ENCODE measurements at regions not wholly inside any gene's neighbourhood (a gene's known extent, or its start where the extent isn't known, plus 50 kb on each side); places are given as distances from the start of the nearest gene placed in this dataset.

DNA sequence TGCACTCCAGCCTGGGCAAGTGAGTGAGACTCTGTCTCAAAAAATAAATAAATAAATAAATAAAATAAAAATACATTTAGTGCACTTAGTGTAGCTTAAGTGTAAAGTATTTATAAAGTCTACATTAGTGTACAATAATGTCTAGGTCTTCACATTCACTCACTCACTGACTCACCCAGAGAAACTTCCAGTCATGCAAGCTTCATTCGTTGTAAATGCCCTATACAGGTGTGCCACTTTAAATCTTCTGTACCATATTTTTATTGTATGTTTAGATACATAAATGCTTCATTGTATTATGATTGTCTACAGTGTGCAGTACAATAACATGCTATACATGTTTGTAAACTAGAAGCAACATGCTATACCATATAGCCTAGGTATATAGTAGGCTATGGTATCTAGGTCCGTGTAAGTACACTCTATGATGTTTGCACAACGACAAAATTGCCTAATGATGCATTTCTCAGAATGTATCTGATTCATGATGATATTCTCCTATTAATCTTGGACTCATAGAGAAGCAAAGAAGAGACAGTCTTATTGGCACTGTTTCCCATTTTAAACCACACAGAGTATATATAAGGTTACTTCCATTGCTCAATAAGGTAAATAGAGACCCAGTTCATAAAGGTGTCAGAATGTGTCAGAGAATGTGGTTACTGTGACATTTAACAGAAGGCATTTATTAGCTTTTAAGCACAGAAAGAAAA lies 1314.9 kb downstream of the CDH11 start:
- H3K4me3 ChIP-seq (ENCODE audit: low read depth, low read length): no peak overlapping the region
- TF ChIP-seq, protein P1, sequence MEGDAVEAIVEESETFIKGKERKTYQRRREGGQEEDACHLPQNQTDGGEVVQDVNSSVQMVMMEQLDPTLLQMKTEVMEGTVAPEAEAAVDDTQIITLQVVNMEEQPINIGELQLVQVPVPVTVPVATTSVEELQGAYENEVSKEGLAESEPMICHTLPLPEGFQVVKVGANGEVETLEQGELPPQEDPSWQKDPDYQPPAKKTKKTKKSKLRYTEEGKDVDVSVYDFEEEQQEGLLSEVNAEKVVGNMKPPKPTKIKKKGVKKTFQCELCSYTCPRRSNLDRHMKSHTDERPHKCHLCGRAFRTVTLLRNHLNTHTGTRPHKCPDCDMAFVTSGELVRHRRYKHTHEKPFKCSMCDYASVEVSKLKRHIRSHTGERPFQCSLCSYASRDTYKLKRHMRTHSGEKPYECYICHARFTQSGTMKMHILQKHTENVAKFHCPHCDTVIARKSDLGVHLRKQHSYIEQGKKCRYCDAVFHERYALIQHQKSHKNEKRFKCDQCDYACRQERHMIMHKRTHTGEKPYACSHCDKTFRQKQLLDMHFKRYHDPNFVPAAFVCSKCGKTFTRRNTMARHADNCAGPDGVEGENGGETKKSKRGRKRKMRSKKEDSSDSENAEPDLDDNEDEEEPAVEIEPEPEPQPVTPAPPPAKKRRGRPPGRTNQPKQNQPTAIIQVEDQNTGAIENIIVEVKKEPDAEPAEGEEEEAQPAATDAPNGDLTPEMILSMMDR (IDR thresholded peaks at IDR 0.05; ENCODE audit: borderline replicate concordance, insufficient read depth, low read depth, low read length): no peak

DNA sequence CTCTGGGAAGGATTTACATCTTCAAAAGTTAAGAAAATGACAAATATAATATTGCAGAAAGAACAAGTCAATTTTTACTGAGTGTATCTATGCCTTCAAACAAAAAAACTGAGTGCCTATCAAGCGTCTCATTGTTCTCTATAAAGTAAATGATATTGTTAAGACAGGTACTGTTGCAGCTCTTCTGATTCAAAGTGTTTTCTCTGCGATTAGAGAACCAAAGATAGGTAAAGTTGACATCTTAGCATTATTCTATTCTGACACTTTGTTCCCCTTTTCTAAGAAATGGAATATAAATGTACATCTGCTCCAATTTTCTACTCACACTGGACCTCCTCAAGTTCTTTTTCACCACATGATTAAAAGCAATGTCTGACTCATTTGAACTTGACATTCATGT lies 1317.7 kb downstream of the CDH11 start:
- no peak overlapping the region for H3K4me3 ChIP-seq (ENCODE audit: low read depth, low read length)
- TF ChIP-seq, protein P1 (IDR thresholded peaks at IDR 0.05; ENCODE audit: borderline replicate concordance, insufficient read depth, low read depth, low read length): no peak

- no peak overlapping the region for H3K4me3 ChIP-seq (ENCODE audit: low read depth, low read length)
- TF ChIP-seq, protein P1 (IDR thresholded peaks at IDR 0.05; ENCODE audit: borderline replicate concordance, insufficient read depth, low read depth, low read length): no peak
Observed at GRCh38 chr16:63789603-63790002, 1332.3 kb downstream of the CDH11 start.

- H3K4me3 ChIP-seq (ENCODE audit: low read depth, low read length): no peak overlapping the region
- TF ChIP-seq, protein P1 (IDR thresholded peaks at IDR 0.05; ENCODE audit: borderline replicate concordance, insufficient read depth, low read depth, low read length): no peak
Observed at GRCh38 chr16:63787014-63787413, 1334.8 kb downstream of the CDH11 start.

GRCh38 chr16:63785170-63785569 lies 1336.7 kb downstream of the CDH11 start:
- TF ChIP-seq, protein P1 (IDR thresholded peaks at IDR 0.05; ENCODE audit: borderline replicate concordance, insufficient read depth, low read depth, low read length): no peak
- H3K4me3 ChIP-seq (ENCODE audit: low read depth, low read length): no peak overlapping the region

GRCh38 chr16:63776437-63776836 lies 1345.4 kb downstream of the CDH11 start:
- TF ChIP-seq, protein P1 (IDR thresholded peaks at IDR 0.05; ENCODE audit: borderline replicate concordance, insufficient read depth, low read depth, low read length): no peak
- no peak overlapping the region for H3K4me3 ChIP-seq (ENCODE audit: low read depth, low read length)

DNA sequence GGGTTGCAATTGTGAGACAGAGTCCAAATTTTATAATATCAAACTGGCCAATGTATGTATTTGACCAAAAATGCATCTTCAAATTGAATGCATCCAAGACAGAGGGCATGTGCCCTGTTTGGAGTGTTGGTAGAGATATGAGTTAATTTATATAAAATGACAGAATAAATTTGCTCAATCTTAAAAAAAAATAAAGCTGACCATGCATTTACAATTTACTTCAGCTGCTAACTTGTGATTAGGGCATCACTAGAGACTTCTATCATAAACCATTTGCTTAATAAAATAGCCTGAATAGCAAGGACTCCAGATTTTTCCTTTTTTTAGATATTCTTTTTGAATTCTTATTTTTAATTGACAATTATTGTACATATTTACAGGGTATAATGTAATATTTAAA lies 1345.8 kb downstream of the CDH11 start:
- TF ChIP-seq, protein P1 (IDR thresholded peaks at IDR 0.05; ENCODE audit: borderline replicate concordance, insufficient read depth, low read depth, low read length): no peak
- H3K4me3 ChIP-seq (ENCODE audit: low read depth, low read length): no peak overlapping the region

Data from GM12875 (cell line).